ENCODE measurements at regions not wholly inside any gene's neighbourhood (a gene's known extent, or its start where the extent isn't known, plus 50 kb on each side); places are given as distances from the start of the nearest gene placed in this dataset.

- TF ChIP-seq REST (IDR thresholded peaks at IDR 0.05; ENCODE audit: borderline replicate concordance) = no peak
- no peak for TF ChIP-seq CTCF (IDR thresholded peaks at IDR 0.05; ENCODE audit: poor library complexity, severe bottlenecking)
- no peak for TF ChIP-seq EP300 (conservative IDR thresholded peaks at IDR 0.05; ENCODE audit: poor library complexity, severe bottlenecking)
- TF ChIP-seq TAF1 (IDR thresholded peaks at IDR 0.05; ENCODE audit: low read depth) = no peak
- no peak for TF ChIP-seq EZH2 (IDR thresholded peaks at IDR 0.05; ENCODE audit: borderline replicate concordance, insufficient read depth, low read length, poor library complexity, severe bottlenecking)
Measured at GRCh38 chr1:98081944-98082343, 161.1 kb upstream of the DPYD start.
